Esophagus muscularis mucosa (tissue), 4 donors: ENCODE measurements at regions not wholly inside any gene's neighbourhood (a gene's known extent, or its start where the extent isn't known, plus 50 kb on each side); places are given as distances from the start of the nearest gene placed in this dataset.

Source experiments
- CTCF ChIP-seq, 3 experiments: fragments of 200-600 bp in 2 of 3; fragments of 450-650 bp in 1 of 3; sonication (generic) in 2 of 3; IDR thresholded peaks; one replicate each; pipeline ENCODE4 v1.5.1; 2017 to 2019; ENCODE audit warnings: antibody characterized with exemption in 3 of 3, mild to moderate bottlenecking in 2 of 3, moderate library complexity in 1 of 3
- EP300 ChIP-seq: sonication (generic); formaldehyde crosslinking; IDR thresholded peaks from one replicate; pipeline ENCODE4 v1.6.1; 2017; ENCODE audit warnings: antibody characterized with exemption
- POLR2A ChIP-seq: fragments of 450-650 bp; IDR thresholded peaks from one replicate; pipeline ENCODE4 v1.6.1; 2017; ENCODE audit warnings: antibody characterized with exemption, moderate library complexity, mild to moderate bottlenecking, low read depth
- POLR2AphosphoS5 ChIP-seq, 2 donors: sonication (generic); formaldehyde crosslinking; IDR thresholded peaks; one replicate each; pipeline ENCODE4 v1.6.1; 2017; ENCODE audit warnings: antibody characterized with exemption in 2 of 2

- TF ChIP-seq EP300 (no peak), CTCF (IDR thresholded peaks at IDR 0.05) (no peak), POLR2AphosphoS5 (IDR thresholded peaks at IDR 0.05) (no peak), POLR2A (no peak)
These were observed 85.0 kb upstream of the EED start for GRCh38 chr11:86159581-86159891.
